Liver (tissue), 8 donors: ENCODE measurements at regions not wholly inside any gene's neighbourhood (a gene's known extent, or its start where the extent isn't known, plus 50 kb on each side); places are given as distances from the start of the nearest gene placed in this dataset.

ENCODE experiments used
- DNase-seq: peaks from one replicate; pipeline ENCODE4 v3.0.0-alpha.2; 2017; ENCODE audit warnings: low spot score
- H3K27ac ChIP-seq, 2 donors: one replicate each; pipeline ENCODE4 v1.7.0; 2013; ENCODE audit warnings: inconsistent platforms in 2 of 2, low read length in 2 of 2, control low read depth in 1 of 2, low read depth in 1 of 2, mild to moderate bottlenecking in 1 of 2
- H3K27me3 ChIP-seq, 4 donors: one replicate each; pipeline versions ENCODE4 v1.6.1 to v1.7.0; 2013; ENCODE audit warnings: low read length in 3 of 4, inconsistent platforms in 1 of 4, mild to moderate bottlenecking in 1 of 4, moderate library complexity in 1 of 4; ENCODE audit not compliant: control insufficient read depth in 4 of 4, insufficient read depth in 4 of 4
- H3K36me3 ChIP-seq, 4 donors: one replicate each; pipeline versions ENCODE4 v1.6.1 to v1.7.0; 2013; ENCODE audit warnings: low read length in 3 of 4, mild to moderate bottlenecking in 3 of 4, low read depth in 1 of 4, moderate library complexity in 1 of 4; ENCODE audit not compliant: control insufficient read depth in 4 of 4, insufficient read depth in 3 of 4
- H3K4me1 ChIP-seq, 4 donors: one replicate each; pipeline versions ENCODE4 v1.6.1 to v1.7.0; 2013; ENCODE audit warnings: low read length in 3 of 4, mild to moderate bottlenecking in 3 of 4, moderate library complexity in 1 of 4; ENCODE audit not compliant: control insufficient read depth in 4 of 4, insufficient read depth in 4 of 4
- H3K4me3 ChIP-seq, 3 donors: one replicate each; pipeline versions ENCODE4 v1.6.1 to v1.7.0; 2013; ENCODE audit warnings: low read length in 3 of 3, control low read depth in 1 of 3, low read depth in 1 of 3, mild to moderate bottlenecking in 1 of 3
- H3K9ac ChIP-seq, 2 donors: one replicate each; pipeline ENCODE4 v1.7.0; 2013; ENCODE audit warnings: low read length in 2 of 2, mild to moderate bottlenecking in 2 of 2, moderate library complexity in 2 of 2, control low read depth in 1 of 2, low read depth in 1 of 2
- H3K9me3 ChIP-seq, 4 donors: one replicate each; pipeline versions ENCODE4 v1.6.1 to v1.7.0; 2013; ENCODE audit warnings: low read length in 3 of 4; ENCODE audit not compliant: control insufficient read depth in 4 of 4
- EGR1 ChIP-seq, 2 donors: IDR thresholded peaks; 2 replicates each; pipeline ENCODE4 v1.6.1; 2016 to 2018; ENCODE audit warnings: antibody characterized with exemption in 2 of 2, low read depth in 2 of 2
- FOXA2 ChIP-seq: IDR thresholded peaks from 2 replicates; pipeline ENCODE4 v1.6.1; 2016; ENCODE audit warnings: antibody characterized with exemption
- GABPA ChIP-seq, 2 donors: IDR thresholded peaks in 1 of 2; conservative IDR thresholded peaks in 1 of 2; 2 replicates each; pipeline ENCODE4 v1.6.1; 2016; ENCODE audit warnings: antibody characterized with exemption in 2 of 2, mild to moderate bottlenecking in 1 of 2, moderate library complexity in 1 of 2
- HNF4A ChIP-seq, 2 donors: conservative IDR thresholded peaks; 2 replicates each; pipeline ENCODE4 v1.6.1; 2016; ENCODE audit warnings: antibody characterized with exemption in 2 of 2, mild to moderate bottlenecking in 2 of 2
- JUND ChIP-seq, 2 donors: IDR thresholded peaks; 2 replicates each; pipeline ENCODE4 v1.6.1; 2016; ENCODE audit warnings: antibody characterized with exemption in 2 of 2
- NR2F2 ChIP-seq: IDR thresholded peaks from 2 replicates; pipeline ENCODE4 v1.6.1; 2016; ENCODE audit warnings: antibody characterized with exemption
- RAD21 ChIP-seq, 2 donors: IDR thresholded peaks; 2 replicates each; pipeline ENCODE4 v1.6.1; 2016; ENCODE audit warnings: antibody characterized with exemption in 2 of 2, mild to moderate bottlenecking in 2 of 2
- RXRA ChIP-seq, 2 donors: IDR thresholded peaks; 2 replicates each; pipeline ENCODE4 v1.6.1; 2017 to 2018; ENCODE audit warnings: antibody characterized with exemption in 2 of 2, mild to moderate bottlenecking in 1 of 2
- SP1 ChIP-seq: IDR thresholded peaks from 2 replicates; pipeline ENCODE4 v1.6.1; 2018; ENCODE audit warnings: antibody characterized with exemption, mild to moderate bottlenecking
- TAF1 ChIP-seq: conservative IDR thresholded peaks from 2 replicates; pipeline ENCODE4 v1.6.1; 2016; ENCODE audit warnings: antibody characterized with exemption, mild to moderate bottlenecking
- YY1 ChIP-seq: IDR thresholded peaks from 2 replicates; pipeline ENCODE4 v1.6.1; 2016; ENCODE audit warnings: antibody characterized with exemption, mild to moderate bottlenecking
- WGBS: extraction: QIAGEN DNeasy Blood & Tissue Kit; methylation state at CpG from one replicate; pipeline ENCODE4 v1.1.7; 2013; 5-methylcytosine and 5-hydroxymethylcytosine counted together
- TF ChIP-seq, protein P1 (sequence below): fragments of 150-350 bp; IDR thresholded peaks from 2 replicates; pipeline ENCODE4 v1.5.1; 2017; ENCODE audit warnings: improper control_type of control experiment, low read depth, low read length; ENCODE audit not compliant: missing input control
- TF ChIP-seq, protein P2 (sequence below): IDR thresholded peaks from 2 replicates; pipeline ENCODE4 v1.6.1; 2016; ENCODE audit warnings: antibody characterized with exemption, mild to moderate bottlenecking
- TF ChIP-seq, protein P3 (sequence below): IDR thresholded peaks from 2 replicates; pipeline ENCODE4 v1.6.1; 2016; ENCODE audit warnings: antibody characterized with exemption
- TF ChIP-seq, protein P4 (sequence below): IDR thresholded peaks from 2 replicates; pipeline ENCODE4 v1.6.1; 2016; ENCODE audit warnings: antibody characterized with exemption
- TF ChIP-seq, protein P5 (sequence below): IDR thresholded peaks from 2 replicates; pipeline ENCODE4 v1.6.1; 2016; ENCODE audit warnings: antibody characterized with exemption
- donor health status: healthy.
- donor health status: healthy.
- donor health status: healthy.
- donor health status: healthy.
- donor health status: healthy.

DNA sequence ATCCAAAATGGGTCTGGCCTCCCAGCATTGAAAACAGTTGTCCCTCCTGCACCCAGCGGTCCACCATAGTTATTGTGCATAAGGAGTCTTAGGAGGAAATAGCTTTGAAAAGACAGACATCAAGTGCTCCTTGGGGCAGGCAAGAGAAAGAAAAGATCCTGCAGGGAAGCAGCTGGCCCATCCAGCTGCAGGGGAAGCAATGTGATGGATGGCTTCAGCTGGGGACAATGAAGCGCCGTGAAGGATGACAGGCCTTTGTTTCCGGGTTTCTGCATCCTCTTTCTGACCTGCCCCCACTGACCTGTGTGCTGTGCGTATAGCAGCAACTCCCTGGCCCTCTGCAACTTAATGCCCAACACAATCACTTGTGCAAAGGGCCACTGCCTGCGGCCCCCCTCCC, 142.9 kb upstream of the NCKAP5 start (continued):
- TF ChIP-seq, protein P1, sequence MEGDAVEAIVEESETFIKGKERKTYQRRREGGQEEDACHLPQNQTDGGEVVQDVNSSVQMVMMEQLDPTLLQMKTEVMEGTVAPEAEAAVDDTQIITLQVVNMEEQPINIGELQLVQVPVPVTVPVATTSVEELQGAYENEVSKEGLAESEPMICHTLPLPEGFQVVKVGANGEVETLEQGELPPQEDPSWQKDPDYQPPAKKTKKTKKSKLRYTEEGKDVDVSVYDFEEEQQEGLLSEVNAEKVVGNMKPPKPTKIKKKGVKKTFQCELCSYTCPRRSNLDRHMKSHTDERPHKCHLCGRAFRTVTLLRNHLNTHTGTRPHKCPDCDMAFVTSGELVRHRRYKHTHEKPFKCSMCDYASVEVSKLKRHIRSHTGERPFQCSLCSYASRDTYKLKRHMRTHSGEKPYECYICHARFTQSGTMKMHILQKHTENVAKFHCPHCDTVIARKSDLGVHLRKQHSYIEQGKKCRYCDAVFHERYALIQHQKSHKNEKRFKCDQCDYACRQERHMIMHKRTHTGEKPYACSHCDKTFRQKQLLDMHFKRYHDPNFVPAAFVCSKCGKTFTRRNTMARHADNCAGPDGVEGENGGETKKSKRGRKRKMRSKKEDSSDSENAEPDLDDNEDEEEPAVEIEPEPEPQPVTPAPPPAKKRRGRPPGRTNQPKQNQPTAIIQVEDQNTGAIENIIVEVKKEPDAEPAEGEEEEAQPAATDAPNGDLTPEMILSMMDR = no peak
- TF ChIP-seq YY1 = no peak
- no peak for TF ChIP-seq NR2F2

DNA sequence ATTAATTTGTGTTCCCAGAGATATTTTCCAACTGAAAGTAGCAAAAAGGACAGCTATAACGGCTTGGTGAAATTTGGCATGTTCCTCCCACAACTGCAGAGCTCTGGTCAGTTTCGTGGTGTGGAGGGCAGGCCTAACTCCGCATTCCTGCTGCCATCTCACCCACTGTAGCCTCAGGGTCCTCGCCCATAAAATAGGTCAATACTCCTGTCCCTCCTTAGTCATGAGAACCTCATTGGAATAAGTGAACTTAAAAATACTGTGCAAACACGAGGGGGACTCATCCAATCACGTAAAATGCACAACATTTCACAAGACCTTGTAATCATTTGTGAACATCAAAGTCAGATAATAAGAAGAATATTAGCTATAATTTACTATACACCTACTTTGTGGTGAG, 143.5 kb upstream of the NCKAP5 start:
- Histone ChIP-seq H3K27me3 (no peaks in the 10 kb centered on the region), H3K27ac (no peak overlapping the region), H3K36me3 (no peaks in the 10 kb centered on the region), H3K4me3 (no peak overlapping the region), H3K9ac (no peak overlapping the region), H3K4me1 (no peaks in the 10 kb centered on the region), H3K9me3 (peaks cover 0 to 4% (median 3%) of the 10 kb centered on the region in 4 donors)
- WGBS = 87% methylated on average over 6 of the region's 6 CpGs
- no peak for DNase-seq
- TF ChIP-seq, protein P2, sequence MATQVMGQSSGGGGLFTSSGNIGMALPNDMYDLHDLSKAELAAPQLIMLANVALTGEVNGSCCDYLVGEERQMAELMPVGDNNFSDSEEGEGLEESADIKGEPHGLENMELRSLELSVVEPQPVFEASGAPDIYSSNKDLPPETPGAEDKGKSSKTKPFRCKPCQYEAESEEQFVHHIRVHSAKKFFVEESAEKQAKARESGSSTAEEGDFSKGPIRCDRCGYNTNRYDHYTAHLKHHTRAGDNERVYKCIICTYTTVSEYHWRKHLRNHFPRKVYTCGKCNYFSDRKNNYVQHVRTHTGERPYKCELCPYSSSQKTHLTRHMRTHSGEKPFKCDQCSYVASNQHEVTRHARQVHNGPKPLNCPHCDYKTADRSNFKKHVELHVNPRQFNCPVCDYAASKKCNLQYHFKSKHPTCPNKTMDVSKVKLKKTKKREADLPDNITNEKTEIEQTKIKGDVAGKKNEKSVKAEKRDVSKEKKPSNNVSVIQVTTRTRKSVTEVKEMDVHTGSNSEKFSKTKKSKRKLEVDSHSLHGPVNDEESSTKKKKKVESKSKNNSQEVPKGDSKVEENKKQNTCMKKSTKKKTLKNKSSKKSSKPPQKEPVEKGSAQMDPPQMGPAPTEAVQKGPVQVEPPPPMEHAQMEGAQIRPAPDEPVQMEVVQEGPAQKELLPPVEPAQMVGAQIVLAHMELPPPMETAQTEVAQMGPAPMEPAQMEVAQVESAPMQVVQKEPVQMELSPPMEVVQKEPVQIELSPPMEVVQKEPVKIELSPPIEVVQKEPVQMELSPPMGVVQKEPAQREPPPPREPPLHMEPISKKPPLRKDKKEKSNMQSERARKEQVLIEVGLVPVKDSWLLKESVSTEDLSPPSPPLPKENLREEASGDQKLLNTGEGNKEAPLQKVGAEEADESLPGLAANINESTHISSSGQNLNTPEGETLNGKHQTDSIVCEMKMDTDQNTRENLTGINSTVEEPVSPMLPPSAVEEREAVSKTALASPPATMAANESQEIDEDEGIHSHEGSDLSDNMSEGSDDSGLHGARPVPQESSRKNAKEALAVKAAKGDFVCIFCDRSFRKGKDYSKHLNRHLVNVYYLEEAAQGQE = no peak

DNA sequence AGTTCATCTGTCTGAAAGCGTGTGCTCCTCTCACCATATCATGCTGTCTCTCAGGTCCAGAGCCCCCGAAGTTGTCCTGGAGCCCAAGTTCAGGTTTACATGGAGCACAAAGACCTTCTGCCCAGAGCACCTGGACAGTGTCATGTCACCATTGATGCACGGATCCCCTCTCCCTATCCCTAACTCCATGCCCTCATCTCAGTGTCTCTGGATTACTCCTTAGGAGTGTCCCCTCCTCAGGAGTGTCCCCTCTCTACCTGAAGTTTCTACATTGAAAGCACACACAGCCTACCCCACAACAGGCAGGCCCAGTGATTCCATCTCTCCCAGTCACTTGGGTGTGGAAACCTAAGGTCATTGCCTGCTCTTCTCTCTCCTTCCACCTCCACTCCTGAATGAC, 144.1 kb upstream of the NCKAP5 start:
- Histone ChIP-seq H3K9me3 (peaks cover 0 to 4% (median 3%) of the 10 kb centered on the region in 4 donors), H3K4me1 (no peaks in the 10 kb centered on the region), H3K27me3 (no peaks in the 10 kb centered on the region), H3K4me3 (no peak overlapping the region), H3K36me3 (no peaks in the 10 kb centered on the region), H3K27ac (no peak overlapping the region), H3K9ac (no peak overlapping the region)
- no peak for DNase-seq
- TF ChIP-seq RXRA (IDR thresholded peaks at IDR 0.05) (no peak), FOXA2 (no peak), NR2F2 (no peak), SP1 (no peak), EGR1 (IDR thresholded peaks at IDR 0.05; ENCODE audit: low read depth in 2 of 2) (no peak), GABPA (IDR thresholded peaks at IDR 0.05 in 1 of 2, conservative IDR thresholded peaks at IDR 0.05 in 1 of 2) (no peak), YY1 (no peak), TAF1 (no peak), RAD21 (IDR thresholded peaks at IDR 0.05) (no peak), HNF4A (conservative IDR thresholded peaks at IDR 0.05) (no peak), JUND (IDR thresholded peaks at IDR 0.05) (no peak)
- TF ChIP-seq, protein P3, sequence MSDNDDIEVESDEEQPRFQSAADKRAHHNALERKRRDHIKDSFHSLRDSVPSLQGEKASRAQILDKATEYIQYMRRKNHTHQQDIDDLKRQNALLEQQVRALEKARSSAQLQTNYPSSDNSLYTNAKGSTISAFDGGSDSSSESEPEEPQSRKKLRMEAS = no peak
- TF ChIP-seq, protein P4, sequence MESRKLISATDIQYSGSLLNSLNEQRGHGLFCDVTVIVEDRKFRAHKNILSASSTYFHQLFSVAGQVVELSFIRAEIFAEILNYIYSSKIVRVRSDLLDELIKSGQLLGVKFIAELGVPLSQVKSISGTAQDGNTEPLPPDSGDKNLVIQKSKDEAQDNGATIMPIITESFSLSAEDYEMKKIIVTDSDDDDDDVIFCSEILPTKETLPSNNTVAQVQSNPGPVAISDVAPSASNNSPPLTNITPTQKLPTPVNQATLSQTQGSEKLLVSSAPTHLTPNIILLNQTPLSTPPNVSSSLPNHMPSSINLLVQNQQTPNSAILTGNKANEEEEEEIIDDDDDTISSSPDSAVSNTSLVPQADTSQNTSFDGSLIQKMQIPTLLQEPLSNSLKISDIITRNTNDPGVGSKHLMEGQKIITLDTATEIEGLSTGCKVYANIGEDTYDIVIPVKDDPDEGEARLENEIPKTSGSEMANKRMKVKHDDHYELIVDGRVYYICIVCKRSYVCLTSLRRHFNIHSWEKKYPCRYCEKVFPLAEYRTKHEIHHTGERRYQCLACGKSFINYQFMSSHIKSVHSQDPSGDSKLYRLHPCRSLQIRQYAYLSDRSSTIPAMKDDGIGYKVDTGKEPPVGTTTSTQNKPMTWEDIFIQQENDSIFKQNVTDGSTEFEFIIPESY = no peak
- TF ChIP-seq, protein P2 = no peak
- TF ChIP-seq, protein P1 = no peak
- TF ChIP-seq, protein P5, sequence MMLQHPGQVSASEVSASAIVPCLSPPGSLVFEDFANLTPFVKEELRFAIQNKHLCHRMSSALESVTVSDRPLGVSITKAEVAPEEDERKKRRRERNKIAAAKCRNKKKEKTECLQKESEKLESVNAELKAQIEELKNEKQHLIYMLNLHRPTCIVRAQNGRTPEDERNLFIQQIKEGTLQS = no peak
- 92% methylated on average over 3 of the region's 3 CpGs for WGBS
